ENCODE measurements at regions not wholly inside any gene's neighbourhood (a gene's known extent, or its start where the extent isn't known, plus 50 kb on each side); places are given as distances from the start of the nearest gene placed in this dataset.

DNA sequence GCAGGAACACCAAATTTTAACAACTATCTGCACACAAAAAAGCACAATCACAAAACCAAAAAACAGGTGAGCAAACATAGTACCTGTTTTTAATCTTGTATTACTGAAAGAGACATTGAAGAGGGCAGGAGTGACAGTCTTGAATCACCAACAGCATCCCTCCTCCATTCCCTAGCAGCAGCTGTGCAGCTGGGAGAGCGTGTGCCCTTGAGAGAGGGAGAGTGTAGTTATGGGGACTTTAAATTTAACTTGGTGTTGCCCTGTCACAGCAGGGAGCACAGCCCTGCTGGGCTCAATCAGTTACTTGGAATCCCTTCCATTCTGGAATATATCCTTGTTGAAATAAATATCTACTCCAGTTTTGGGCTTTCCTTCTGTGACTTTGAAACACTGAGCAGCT is 1938.7 kb upstream of the NUDT12 start:
- Histone ChIP-seq H3K9ac (ENCODE audit: control insufficient read depth, extremely low read depth, insufficient read depth, low read length) (no peak overlapping the region), H2AFZ (ENCODE audit: control insufficient read depth, low read length) (no peak overlapping the region), H3K9me1 (ENCODE audit: control insufficient read depth, extremely low read depth, insufficient read depth, low read length) (no peaks in the 10 kb centered on the region), H3K36me3 (ENCODE audit: control insufficient read depth in 2 of 2, extremely low read depth in 1 of 2, insufficient read depth in 2 of 2, low read length in 2 of 2) (no peaks in the 10 kb centered on the region), H3K79me2 (ENCODE audit: control insufficient read depth, insufficient read depth, low read length) (no peaks in the 10 kb centered on the region), H3K4me3 (ENCODE audit: control insufficient read depth in 2 of 3, extremely low read depth in 1 of 3, insufficient read depth in 2 of 3, low read depth in 1 of 3, low read length in 3 of 3) (no peak overlapping the region), H3K4me1 (ENCODE audit: control insufficient read depth, extremely low read depth, insufficient read depth, low read length) (no peaks in the 10 kb centered on the region), H3K4me2 (ENCODE audit: control insufficient read depth, extremely low read depth, insufficient read depth, low read depth, low read length) (no peak overlapping the region), H3K27me3 (ENCODE audit: control insufficient read depth, extremely low read depth, insufficient read depth, low read length) (no peaks in the 10 kb centered on the region), H4K20me1 (ENCODE audit: control insufficient read depth, extremely low read depth, insufficient read depth, low read length) (no peaks in the 10 kb centered on the region), H3K9me3 (ENCODE audit: control insufficient read depth, low read depth, low read length) (no peaks in the 10 kb centered on the region), H3K27ac (ENCODE audit: control insufficient read depth, insufficient read depth, low read length) (no peak overlapping the region)
- dilution Hi-C loops (cut with MboI; ENCODE audit: extremely low pct_ligation_motif_present, low sequenced_read_pairs), result no loop called here
- DNase-seq (ENCODE audit: low read depth, low spot score) (no peak), FAIRE-seq (no peak)
- no peak for TF ChIP-seq EZH2 (IDR thresholded peaks at IDR 0.05; ENCODE audit: low read length)
- TF ChIP-seq, protein P1, sequence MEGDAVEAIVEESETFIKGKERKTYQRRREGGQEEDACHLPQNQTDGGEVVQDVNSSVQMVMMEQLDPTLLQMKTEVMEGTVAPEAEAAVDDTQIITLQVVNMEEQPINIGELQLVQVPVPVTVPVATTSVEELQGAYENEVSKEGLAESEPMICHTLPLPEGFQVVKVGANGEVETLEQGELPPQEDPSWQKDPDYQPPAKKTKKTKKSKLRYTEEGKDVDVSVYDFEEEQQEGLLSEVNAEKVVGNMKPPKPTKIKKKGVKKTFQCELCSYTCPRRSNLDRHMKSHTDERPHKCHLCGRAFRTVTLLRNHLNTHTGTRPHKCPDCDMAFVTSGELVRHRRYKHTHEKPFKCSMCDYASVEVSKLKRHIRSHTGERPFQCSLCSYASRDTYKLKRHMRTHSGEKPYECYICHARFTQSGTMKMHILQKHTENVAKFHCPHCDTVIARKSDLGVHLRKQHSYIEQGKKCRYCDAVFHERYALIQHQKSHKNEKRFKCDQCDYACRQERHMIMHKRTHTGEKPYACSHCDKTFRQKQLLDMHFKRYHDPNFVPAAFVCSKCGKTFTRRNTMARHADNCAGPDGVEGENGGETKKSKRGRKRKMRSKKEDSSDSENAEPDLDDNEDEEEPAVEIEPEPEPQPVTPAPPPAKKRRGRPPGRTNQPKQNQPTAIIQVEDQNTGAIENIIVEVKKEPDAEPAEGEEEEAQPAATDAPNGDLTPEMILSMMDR (optimal IDR thresholded peaks at IDR 0.05 in 1 of 3, IDR thresholded peaks at IDR 0.05 in 1 of 3, conservative IDR thresholded peaks at IDR 0.05 in 1 of 3; ENCODE audit: extremely low read depth in 1 of 3, insufficient read depth in 2 of 3, low read length in 3 of 3), result no peak

DNA sequence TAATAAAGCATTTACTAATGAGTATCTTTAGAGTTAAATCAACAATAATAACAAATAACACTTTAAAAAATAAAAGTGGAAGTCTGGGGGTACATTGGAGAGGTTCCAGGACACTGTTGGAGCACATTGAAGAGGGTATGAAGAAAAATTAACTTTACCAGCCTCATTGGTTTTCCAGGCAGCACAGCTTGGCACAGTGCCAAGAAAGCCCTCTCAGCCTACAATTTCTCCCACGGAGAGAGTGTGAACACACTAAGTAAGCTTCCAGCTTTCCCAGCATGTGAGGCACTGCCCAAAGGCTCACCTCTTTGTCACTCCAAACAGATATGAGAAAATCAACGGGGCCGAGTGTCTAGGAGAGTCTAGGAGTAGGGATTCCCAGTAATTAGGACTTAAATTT is 1912.8 kb upstream of the NUDT12 start:
- DNase-seq (ENCODE audit: low read depth, low spot score) (no peak), FAIRE-seq (no peak)
- Histone ChIP-seq H4K20me1 (ENCODE audit: control insufficient read depth, extremely low read depth, insufficient read depth, low read length) (no peaks in the 10 kb centered on the region), H3K4me2 (ENCODE audit: control insufficient read depth, extremely low read depth, insufficient read depth, low read depth, low read length) (no peak overlapping the region), H3K4me3 (ENCODE audit: control insufficient read depth in 2 of 3, extremely low read depth in 1 of 3, insufficient read depth in 2 of 3, low read depth in 1 of 3, low read length in 3 of 3) (no peak overlapping the region), H2AFZ (ENCODE audit: control insufficient read depth, low read length) (no peak overlapping the region), H3K9me1 (ENCODE audit: control insufficient read depth, extremely low read depth, insufficient read depth, low read length) (no peaks in the 10 kb centered on the region), H3K27me3 (ENCODE audit: control insufficient read depth, extremely low read depth, insufficient read depth, low read length) (no peaks in the 10 kb centered on the region), H3K9me3 (ENCODE audit: control insufficient read depth, low read depth, low read length) (no peaks in the 10 kb centered on the region), H3K79me2 (ENCODE audit: control insufficient read depth, insufficient read depth, low read length) (no peaks in the 10 kb centered on the region), H3K9ac (ENCODE audit: control insufficient read depth, extremely low read depth, insufficient read depth, low read length) (no peak overlapping the region), H3K4me1 (ENCODE audit: control insufficient read depth, extremely low read depth, insufficient read depth, low read length) (no peaks in the 10 kb centered on the region), H3K36me3 (ENCODE audit: control insufficient read depth in 2 of 2, extremely low read depth in 1 of 2, insufficient read depth in 2 of 2, low read length in 2 of 2) (no peaks in the 10 kb centered on the region), H3K27ac (ENCODE audit: control insufficient read depth, insufficient read depth, low read length) (no peak overlapping the region)
- dilution Hi-C loops (cut with MboI; ENCODE audit: extremely low pct_ligation_motif_present, low sequenced_read_pairs), result no loop called here
- TF ChIP-seq EZH2 (IDR thresholded peaks at IDR 0.05; ENCODE audit: low read length), result no peak
- TF ChIP-seq, protein P1 (optimal IDR thresholded peaks at IDR 0.05 in 1 of 3, IDR thresholded peaks at IDR 0.05 in 1 of 3, conservative IDR thresholded peaks at IDR 0.05 in 1 of 3; ENCODE audit: extremely low read depth in 1 of 3, insufficient read depth in 2 of 3, low read length in 3 of 3), result no peak
